GM04503 (cell line): ENCODE measurements at regions not wholly inside any gene's neighbourhood (a gene's known extent, or its start where the extent isn't known, plus 50 kb on each side); places are given as distances from the start of the nearest gene placed in this dataset.
"Not testable (repeated sequence)": the region's sequence is repeated elsewhere in the genome, so short reads cannot be mapped to it uniquely, and the experiment has no call there.

ENCODE experiments used
- DNase-seq: peaks from one replicate; pipeline ENCODE4 v3.0.0-alpha.2; 2012; ENCODE audit warnings: low read depth

DNA sequence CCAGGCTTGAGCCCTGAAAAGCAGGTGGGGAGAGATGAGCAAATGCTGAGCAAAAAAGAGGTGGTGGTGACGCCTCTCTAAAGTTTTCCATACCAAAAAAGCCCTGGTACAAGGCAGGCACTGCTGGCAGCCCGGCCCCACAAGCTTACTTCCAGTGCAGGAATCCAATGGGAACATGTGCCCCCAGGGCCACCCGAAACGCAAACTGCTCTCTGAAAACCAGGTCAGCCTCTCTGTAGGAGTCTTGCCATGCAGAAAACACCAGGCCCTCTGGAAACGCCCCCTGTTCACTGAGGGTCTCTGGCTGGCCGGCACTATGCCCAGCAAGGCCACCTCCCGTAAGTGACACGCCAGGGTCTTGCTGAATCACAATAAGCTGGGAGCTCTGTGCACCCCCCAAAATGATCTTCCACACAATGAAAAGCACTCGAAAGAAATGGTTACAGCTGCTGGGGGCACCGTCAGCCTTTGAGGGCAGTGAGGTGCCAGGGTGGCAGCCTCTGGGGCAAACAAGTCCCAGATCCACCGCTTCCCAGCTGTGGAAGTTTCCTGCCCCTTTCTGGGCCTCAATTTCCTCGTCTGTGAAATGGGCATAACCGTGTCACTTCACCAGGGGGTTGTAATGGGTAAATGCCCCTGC is 170.5 kb downstream of the TOMM20 start:
- DNase-seq: no peak

DNA sequence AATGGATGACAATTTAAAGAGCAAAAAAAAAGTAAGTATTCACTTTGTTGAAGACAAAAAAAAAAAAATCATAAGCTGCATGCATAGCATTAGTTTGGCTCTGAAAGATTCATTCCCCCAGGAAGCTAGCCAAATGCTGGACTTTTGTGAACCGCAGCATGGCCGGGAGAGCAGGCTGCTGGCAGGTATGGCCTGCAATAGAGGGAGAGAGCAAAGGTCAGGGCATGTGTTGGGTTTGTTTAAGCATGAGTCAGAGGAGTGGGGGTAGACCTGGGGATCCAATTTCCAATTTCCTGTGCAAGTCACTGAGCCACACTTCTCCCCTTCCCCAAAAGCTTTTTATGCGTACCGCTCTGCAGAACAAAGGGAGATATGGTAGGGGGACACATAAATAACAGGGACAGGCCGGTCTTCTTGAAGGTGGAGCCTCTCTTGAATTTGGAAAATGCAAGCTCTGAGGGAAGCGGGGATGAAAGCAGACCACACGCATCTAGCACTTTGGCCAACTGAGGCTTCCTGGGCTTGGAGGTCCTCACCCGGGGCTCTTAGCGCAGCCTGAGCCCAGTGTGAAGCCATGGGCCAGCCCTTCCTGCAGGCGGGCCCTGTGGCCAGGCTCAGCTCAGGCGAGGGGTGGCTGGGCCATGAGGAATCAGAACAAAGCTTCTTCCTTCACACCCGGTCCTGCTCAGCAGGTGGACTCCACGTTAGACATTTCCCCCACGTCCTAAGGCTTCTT is 171.1 kb downstream of the TOMM20 start:
- DNase-seq: no peak

GRCh38 chr1:234956821-234957329 is 171.8 kb downstream of the TOMM20 start:
- DNase-seq: no peak

DNA sequence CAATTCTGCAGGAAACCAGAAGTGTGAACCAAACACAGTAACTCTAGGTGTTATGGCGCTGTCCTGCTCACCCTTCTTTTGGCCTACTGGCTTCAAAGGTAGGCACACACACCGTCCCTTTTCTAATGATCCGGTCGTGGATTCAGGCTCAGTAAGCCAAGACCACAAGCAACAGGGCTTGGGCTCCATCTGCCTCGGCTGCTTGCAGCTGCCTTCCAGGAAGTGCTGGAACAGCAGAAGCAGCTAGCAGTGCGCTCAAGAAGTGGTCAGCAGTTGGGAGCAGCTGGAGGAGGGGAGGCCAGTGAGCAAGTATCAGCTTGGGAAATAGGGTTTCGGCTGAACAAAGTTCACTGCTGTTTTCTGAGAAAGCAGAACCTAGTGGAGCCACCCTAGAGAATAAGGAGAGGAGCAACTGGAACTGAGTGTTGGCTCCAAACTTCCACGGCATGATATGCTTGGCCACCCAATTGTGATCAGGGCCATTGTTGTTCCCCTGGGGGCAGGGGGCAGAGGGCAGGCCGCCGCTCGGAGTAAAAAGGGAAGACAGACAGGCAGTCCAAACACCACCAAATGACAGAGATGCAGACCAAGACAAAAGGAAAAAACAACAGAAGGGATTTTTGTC is 173.4 kb downstream of the TOMM20 start:
- DNase-seq: no peak

GRCh38 chr1:234954613-234955012 is 174.0 kb downstream of the TOMM20 start:
- DNase-seq: no peak

- no peak for DNase-seq
These were observed 174.8 kb downstream of the TOMM20 start for GRCh38 chr1:234953655-234954405.

DNA sequence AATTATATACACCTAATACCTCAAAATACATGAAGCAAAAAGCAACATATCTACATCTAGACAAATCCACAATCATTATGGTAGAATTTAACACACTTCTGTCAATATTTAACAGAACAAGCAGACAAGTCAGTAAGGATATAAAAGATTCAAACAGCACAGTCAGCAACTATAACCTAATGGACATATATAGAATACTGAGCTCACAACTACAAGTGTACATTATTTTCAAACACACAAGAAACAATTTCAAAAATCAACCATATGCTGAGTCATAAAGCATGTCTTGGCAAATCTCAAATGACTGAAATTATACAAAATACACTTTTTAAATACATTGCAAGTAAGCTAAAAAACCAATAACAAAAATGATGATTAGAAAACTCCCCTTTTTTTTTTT is 178.0 kb downstream of the TOMM20 start:
- DNase-seq: no peak

DNA sequence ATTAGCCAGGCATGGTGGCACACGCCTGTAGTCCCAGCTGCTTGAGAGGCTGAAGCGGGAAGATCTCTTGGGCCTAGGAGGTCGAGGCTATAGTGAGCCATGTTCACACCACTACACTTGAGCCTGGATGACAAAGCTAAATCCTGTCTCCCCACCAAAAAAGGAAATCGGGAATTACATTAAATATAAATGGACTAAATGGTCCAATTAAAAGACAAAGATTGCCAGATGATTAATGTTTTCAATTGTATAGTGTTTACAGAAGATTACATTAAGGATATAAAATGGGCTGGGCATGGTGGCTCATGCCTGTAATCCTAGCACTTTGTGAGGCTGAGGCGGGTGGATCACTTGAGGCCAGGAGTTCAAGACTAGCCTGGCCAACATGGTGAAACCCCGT is 179.1 kb downstream of the TOMM20 start:
- DNase-seq: not testable (repeated sequence)

- DNase-seq: no peak
These were observed 183.9 kb downstream of the TOMM20 start for GRCh38 chr1:234944439-234945344.

- DNase-seq: no peak
These were observed 184.7 kb downstream of the TOMM20 start for GRCh38 chr1:234943836-234944402.

DNA sequence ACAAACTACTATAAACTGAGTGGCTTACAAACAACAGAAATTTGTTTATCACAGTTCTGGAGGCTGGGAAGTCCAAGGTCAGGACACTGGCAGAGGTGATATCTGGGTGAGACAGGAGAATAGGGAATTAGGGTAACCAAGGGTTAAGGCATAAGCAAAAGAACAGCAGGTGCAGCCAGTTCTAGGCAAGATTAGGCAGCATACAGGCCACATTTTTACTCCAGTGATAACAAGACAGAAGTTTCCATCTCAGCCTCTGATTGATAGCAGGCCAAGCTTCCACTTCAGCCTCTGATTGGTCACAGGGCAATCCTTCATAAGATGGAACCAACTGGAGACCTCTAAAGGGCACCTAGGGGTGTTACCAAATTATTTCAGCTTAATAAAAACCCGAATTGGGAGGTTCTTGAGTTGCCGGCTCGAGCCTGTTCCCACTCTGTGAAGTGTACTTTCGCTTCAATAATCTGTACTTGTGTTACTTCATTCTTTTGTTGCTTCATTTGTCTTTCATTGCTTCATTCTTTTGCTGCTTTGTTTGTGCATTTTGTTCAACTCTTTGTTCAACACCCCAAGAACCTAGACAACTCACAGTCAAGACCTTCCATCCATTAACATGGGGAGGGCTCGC is 185.6 kb downstream of the TOMM20 start:
- no peak for DNase-seq

GRCh38 chr1:234942012-234942332 is 186.7 kb downstream of the TOMM20 start:
- DNase-seq: no peak

DNA sequence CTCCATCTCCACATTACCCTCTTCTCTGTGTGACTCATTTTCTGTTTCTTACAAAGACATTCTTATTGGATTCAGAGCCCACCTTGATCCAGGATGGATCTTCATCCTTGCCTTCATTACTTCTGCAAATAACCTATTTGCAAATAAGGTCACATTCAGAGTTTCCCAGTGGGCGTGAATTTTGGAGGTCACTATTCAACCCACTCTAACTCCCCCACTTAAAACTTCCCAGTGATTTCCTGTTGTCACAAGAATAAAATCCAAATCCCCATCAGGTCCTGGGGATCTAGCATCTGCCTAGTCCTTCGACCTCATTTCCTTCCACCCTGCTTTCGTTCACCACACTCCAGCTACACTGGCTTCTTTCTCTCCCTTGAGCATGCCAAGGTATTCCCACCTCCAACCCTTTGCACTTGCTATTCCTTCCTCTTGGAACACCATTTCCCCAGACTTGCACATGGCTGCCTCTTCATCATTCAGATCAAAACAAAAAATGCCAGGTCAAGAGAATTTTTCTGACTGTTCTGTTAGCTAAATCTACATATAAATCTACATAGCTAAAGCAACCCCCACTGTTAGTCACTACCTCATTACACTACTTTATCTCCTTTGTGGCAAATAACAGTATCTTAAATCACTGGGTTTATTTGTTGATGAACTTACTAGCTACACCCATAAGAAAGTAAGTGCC is 187.2 kb downstream of the TOMM20 start:
- no peak for DNase-seq

DNA sequence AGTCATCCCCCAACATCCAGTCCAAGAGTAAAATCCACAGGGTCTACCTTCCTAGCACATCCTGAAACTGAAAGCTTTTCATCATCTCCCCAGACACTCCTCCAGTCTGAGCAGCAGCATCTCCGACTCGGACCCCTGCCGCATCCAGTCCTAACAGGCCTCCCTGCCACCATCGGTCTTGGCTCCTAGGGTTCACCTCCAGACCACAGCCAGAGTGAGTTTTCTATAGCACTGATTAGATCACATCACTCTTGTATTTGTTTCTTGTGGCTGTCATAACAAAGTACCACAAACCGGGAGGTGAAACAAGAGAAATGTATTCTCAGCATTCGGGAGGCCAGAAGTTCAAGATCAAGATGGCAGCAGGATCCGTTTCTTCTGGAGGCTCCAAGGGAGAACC is 187.8 kb downstream of the TOMM20 start:
- no peak for DNase-seq

- DNase-seq: no peak
These were observed 189.7 kb downstream of the TOMM20 start for GRCh38 chr1:234938924-234939323.

- DNase-seq: no peak
These were observed 190.5 kb downstream of the TOMM20 start for GRCh38 chr1:234938135-234938534.

GRCh38 chr1:234936612-234937389 is 191.8 kb downstream of the TOMM20 start:
- DNase-seq: no peak

DNA sequence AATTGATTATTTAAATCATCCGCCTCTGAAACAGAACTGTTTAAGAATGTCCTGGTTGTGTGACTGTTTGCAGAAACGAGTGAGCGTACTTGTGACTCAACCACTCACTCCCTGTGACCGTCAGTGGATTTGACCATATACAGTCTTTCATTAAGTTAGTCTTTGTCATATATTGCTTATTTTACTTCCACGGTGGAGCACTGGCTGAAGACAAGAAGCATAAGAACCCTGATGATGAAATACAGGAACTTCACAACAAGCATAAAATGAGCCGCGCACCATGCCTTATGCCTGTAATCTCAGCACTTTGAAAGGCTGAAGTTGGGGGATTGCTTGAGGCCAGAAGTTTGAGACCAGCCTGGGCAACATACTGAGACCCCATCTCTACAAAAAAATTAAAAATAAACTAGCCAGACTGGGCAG is 194.0 kb downstream of the TOMM20 start:
- no peak for DNase-seq

GRCh38 chr1:234933475-234933874 is 195.2 kb downstream of the TOMM20 start:
- no peak for DNase-seq
